HG03342 (cell line): ENCODE measurements at regions not wholly inside any gene's neighbourhood (a gene's known extent, or its start where the extent isn't known, plus 50 kb on each side); places are given as distances from the start of the nearest gene placed in this dataset.

Experiments used
- ATAC-seq: cut with Tn5 transposase; IDR thresholded peaks from one replicate; pipeline ENCODE4 v1.9.1; 2021; ENCODE audit warnings: mild to moderate bottlenecking, moderate library complexity; ENCODE audit not compliant: unreplicated experiment

GRCh38 chr16:82567175-82567574 lies 59.6 kb upstream of the CDH13 start:
- ATAC-seq, result no peak

DNA sequence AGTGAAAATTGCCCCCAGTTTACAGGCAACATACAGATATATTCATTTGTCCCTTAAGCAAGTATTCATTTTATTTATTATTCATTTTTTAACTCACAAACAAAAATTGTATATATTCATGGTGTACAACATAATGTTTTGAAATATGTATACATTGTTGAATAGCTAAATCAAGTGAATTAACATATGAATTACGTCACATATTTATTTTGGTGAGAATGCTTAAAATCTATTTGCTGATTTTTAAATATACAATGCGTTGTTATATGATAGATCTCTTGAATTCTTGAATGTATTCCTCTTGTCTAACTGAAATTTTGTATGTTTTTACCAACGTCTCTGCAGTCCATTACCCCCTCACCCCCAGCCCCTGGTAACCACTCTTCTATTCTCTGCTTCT lies 63.4 kb upstream of the CDH13 start:
- no peak for ATAC-seq

DNA sequence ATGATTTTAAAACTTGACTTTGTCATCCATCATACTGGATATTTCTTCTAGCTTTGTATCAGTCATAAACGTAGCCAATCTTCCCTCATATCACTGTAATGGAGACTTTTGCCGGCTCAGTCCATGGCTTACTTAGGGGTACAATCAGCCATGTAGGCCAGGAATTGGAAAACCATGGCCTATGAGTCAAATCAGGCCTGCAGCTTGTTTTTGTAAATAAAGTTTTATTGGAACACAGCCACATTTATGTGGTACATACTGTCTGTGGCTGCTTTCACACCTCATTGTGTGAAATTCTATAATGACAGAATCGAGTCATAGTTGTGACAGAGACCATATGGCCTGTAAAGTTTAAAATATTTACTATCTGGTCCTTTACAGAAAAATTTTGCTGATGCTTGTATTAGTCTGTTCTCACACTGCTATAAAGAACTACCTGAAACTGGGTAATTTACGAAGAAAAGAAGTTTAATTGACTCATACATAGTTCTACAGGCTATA lies 64.5 kb upstream of the CDH13 start:
- no peak for ATAC-seq

- no peak for ATAC-seq
Measured at GRCh38 chr16:82560805-82561325, 65.9 kb upstream of the CDH13 start.

DNA sequence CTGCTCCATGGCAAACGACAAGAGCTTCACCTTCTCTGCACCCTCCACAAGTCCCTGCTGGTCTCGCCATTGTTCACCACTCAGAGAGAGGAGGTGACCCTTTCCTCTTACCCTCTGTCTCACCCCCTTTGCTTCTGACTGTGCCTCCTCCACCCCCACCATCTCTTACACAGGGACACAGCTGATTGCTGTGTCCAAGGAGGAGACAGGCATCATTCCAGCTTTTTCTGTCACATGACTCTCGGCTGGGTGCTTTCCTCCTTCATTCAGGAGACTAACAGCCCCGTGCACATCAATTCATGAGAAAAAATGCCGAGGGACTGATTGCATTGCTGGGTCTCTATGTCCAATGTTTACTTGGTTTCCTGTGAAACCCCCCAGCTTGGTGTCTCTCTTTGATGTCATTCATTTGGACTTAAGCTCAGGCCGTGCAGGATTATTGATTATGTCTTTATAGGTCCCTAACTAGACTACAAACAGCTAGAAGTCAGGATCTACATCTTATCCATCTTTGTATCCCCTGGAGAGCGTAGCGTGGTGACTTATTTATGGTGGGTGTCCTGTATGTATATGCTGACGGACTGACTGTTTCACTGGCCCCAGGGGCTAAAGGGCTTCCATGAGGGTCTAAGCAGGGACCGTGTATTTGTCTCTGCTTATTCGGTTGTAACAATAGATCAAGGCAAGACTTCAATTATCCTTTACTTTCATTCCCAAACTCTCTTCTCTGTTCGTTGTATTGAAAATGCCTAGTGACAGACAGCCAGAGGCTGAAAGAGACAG lies 82.2 kb upstream of the CDH13 start:
- no peak for ATAC-seq

DNA sequence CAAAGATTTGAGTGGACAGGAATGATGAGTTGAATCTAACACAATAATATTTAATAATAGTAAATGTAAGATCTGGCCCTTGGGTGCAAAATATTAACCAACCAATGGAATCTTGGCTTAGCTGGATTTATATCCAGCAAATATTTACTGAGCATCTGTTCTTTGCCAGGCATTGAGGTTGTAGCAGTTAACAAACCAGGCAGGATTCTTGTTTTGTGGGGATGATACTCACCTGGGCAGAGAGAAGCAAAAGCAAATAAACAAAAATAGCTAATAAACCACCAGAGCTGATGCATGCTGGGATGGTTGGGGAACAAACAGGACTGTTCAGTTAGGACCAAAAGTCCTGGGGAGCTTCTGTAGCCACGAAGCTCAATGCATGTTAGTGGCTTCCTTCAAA lies 84.1 kb upstream of the CDH13 start:
- ATAC-seq, result no peak

GRCh38 chr16:82541103-82541502 lies 85.7 kb upstream of the CDH13 start:
- ATAC-seq, result no peak

- ATAC-seq, result no peak
Measured at GRCh38 chr16:82535764-82536163, 91.0 kb upstream of the CDH13 start.

DNA sequence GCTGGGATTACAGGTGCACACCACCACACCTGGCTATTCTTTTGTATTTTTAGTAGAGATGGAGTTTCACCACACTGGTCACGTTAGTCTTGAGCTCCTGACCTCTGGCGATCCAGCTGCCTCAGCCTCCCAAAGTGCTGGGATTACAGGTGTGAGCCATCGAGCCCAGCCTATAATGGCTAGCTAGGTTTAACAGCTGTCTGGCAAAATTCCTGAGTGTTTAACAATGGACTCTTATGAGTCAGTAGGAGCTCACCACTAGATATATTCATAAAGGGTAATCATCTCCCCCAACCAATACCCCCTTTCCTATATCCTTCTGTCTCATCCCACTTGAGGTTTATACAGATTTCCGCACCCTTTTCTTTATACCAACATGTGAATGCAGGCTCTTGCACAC lies 91.5 kb upstream of the CDH13 start:
- no peak for ATAC-seq

GRCh38 chr16:82533189-82533588 lies 93.6 kb upstream of the CDH13 start:
- ATAC-seq, result no peak

- ATAC-seq, result no peak
Measured at GRCh38 chr16:82530883-82531282, 95.9 kb upstream of the CDH13 start.

DNA sequence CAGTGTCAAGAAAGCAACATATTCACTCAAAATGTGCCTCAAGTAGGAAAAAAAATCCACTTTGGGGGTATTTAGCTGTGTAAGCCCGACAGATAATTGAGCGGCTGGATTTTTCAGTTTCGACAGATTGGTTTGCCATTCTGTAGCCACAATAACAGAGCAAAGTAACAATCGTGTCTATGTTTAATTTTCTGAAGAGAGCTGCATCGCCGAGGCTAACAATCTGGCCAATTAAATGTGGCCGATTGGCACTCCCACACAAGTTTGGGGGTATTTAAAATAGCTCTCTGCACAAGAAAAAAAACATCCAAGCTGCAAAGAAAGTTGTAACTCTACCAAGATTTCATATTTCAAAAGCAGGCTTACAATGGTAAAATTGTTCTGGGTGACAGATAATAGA lies 99.7 kb upstream of the CDH13 start:
- no peak for ATAC-seq

DNA sequence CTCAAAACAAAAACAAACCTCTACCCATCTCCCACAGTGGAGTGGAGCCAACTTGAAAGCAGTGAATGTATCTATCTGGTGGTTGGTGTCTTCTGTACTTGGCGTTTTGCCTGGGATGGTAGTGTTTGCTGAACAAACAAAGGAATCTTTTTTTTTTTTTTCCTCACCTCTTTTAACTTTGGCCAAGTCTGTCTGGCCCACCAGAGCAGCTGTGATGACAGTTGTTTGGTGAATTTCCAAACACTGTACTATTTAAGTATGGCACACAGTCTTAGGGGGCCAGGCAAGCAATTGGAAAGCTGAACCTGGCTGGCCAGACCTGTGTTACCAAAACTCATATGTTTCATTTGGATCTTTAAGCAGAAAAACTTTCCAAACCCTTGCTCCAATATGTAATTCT lies 101.8 kb upstream of the CDH13 start:
- no peak for ATAC-seq

DNA sequence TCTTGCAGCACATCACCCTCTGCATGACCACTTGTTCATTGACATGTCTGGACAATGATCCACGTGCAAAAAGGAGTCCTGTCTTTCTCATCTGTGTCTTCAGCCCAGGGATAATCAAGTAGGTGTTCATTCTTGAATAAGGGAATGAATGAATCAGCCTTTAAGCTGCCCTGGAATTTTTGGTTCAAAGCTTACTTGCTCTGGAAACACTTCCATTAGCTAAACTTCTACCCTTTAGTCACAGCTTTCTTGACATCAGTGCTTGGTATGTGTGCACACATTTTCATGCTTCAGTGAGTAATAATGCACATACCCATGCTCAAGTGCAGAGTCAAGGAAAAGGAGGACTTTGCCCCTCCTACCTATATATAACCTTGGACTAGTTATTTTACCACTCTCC lies 103.0 kb upstream of the CDH13 start:
- ATAC-seq, result no peak

GRCh38 chr16:82522026-82522425 lies 104.7 kb upstream of the CDH13 start:
- ATAC-seq, result no peak

GRCh38 chr16:82518811-82519210 lies 108.0 kb upstream of the CDH13 start:
- no peak for ATAC-seq

DNA sequence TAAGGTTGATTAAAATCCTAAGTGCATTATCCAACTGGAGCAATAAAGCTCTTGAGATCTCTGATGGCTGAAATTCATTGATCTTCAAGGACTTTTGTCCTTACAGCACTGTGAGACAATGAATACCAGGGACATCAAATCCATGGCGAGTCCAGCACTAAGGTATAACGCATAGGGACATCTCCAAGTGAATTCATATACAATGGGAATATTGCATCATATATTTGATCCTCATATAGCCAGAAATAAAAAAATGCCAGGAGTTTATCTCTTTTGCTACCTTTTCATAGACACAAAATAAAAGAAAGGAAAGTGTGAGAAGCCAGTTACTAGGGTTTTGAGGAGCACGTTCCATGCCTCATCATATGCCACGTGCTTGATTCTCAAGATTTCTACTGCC lies 112.5 kb upstream of the CDH13 start:
- ATAC-seq, result no peak

GRCh38 chr16:82510789-82511305 lies 115.9 kb upstream of the CDH13 start:
- ATAC-seq, result no peak

DNA sequence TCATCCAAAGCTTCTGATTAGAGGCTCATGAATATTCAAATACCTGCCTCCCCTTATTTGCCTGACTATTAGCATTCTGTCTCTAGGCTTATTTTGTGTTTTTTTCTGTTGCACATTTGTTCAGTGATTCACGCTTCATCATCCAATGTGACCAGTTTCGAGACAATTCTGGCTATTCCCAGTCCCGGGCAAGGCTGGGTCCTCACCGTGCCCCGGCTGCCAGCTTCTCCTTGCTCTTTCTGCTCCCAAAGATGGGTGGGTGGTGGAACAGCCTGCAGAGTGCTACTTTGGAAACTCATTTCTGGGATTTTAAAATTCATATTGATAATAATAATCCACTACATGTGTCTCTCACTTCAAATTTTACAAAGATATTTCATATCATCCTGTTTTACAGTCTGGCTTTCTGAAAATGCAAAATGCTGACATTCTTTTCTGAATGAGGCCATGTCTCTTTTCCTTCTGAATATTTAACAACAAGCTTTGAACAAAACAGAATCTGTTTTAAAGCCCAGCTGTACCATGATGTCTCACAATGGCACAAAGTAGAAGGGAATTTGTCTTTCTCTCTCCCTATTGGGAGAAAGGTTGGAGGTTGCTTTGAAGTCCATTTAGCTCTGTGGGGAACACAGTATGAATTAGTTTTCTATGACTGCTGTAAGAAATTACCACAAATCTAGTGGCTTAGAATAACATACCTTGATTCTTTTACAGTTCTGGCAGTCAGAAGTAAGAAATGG lies 116.9 kb upstream of the CDH13 start:
- ATAC-seq, result no peak

- ATAC-seq, result no peak
Measured at GRCh38 chr16:82506692-82507670, 119.8 kb upstream of the CDH13 start.

- no peak for ATAC-seq
Measured at GRCh38 chr16:82504836-82505235, 121.9 kb upstream of the CDH13 start.
